Transverse colon (tissue), 3 donors: ENCODE measurements at regions not wholly inside any gene's neighbourhood (a gene's known extent, or its start where the extent isn't known, plus 50 kb on each side); places are given as distances from the start of the nearest gene placed in this dataset.

Experiments used
- POLR2A ChIP-seq: fragments of 450-650 bp; IDR thresholded peaks from one replicate; pipeline ENCODE4 v1.6.1; 2016; ENCODE audit warnings: antibody characterized with exemption, mild to moderate bottlenecking, moderate library complexity
- TF ChIP-seq, protein P1 (sequence below), 5 experiments: fragments of 200-600 bp in 3 of 5; fragments of 450-650 bp in 2 of 5; sonication (generic) in 3 of 5; IDR thresholded peaks; 1 replicate in 2 of 5; 2 replicates in 3 of 5; pipeline ENCODE4 v1.5.1; 2016 to 2017; ENCODE audit warnings: antibody characterized with exemption in 5 of 5, inconsistent platforms in 3 of 5, mild to moderate bottlenecking in 2 of 5, moderate library complexity in 1 of 5

DNA sequence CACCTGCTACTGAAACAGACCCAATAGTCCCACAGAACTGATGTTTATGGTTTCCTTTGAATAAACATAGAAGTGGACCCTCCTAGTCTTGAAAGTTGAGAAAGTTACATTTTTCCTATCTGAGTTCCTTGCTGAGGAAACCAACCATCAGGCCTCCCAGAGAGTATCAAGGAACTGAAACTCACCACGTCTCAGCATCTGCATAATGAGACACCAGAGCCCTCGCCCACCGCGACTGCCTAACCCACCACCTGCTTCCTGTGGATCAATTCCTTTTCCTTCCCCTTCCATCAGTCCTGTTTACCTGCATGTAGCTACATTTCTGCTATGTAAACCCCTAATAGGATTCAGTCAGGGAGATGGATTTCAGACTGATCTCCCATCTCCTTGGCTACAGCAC is 443.2 kb upstream of the TMEM132C start:
- TF ChIP-seq, protein P1, sequence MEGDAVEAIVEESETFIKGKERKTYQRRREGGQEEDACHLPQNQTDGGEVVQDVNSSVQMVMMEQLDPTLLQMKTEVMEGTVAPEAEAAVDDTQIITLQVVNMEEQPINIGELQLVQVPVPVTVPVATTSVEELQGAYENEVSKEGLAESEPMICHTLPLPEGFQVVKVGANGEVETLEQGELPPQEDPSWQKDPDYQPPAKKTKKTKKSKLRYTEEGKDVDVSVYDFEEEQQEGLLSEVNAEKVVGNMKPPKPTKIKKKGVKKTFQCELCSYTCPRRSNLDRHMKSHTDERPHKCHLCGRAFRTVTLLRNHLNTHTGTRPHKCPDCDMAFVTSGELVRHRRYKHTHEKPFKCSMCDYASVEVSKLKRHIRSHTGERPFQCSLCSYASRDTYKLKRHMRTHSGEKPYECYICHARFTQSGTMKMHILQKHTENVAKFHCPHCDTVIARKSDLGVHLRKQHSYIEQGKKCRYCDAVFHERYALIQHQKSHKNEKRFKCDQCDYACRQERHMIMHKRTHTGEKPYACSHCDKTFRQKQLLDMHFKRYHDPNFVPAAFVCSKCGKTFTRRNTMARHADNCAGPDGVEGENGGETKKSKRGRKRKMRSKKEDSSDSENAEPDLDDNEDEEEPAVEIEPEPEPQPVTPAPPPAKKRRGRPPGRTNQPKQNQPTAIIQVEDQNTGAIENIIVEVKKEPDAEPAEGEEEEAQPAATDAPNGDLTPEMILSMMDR (IDR thresholded peaks at IDR 0.05) = no peak
- no peak for TF ChIP-seq POLR2A
